Chondrocyte (in vitro differentiated cells): ENCODE measurements at regions not wholly inside any gene's neighbourhood (a gene's known extent, or its start where the extent isn't known, plus 50 kb on each side); places are given as distances from the start of the nearest gene placed in this dataset.

Experiments
- DNase-seq: peaks from one replicate; pipeline ENCODE4 v3.0.0; 2021; ENCODE audit warnings: mixed read lengths, low spot score
- H3K27ac Mint-ChIP-seq: one replicate; pipeline ENCODE4 v1.8.0; 2021; ENCODE audit warnings: mild to moderate bottlenecking, moderate library complexity, mixed read lengths; ENCODE audit not compliant: unreplicated experiment
- H3K27me3 Mint-ChIP-seq: 2 replicates; pipeline ENCODE4 v1.8.0; 2021; ENCODE audit warnings: low read depth, mixed read lengths
- H3K36me3 Mint-ChIP-seq: 2 replicates; pipeline ENCODE4 v1.8.0; 2021; ENCODE audit warnings: low read depth, mixed read lengths
- H3K4me1 Mint-ChIP-seq: 2 replicates; pipeline ENCODE4 v1.8.0; 2021; ENCODE audit warnings: low read depth, mild to moderate bottlenecking, mixed read lengths
- H3K4me3 Mint-ChIP-seq: one replicate; pipeline ENCODE4 v1.8.0; 2021; ENCODE audit warnings: mild to moderate bottlenecking, moderate library complexity, mixed read lengths; ENCODE audit not compliant: unreplicated experiment
- H3K9me3 Mint-ChIP-seq: 2 replicates; pipeline ENCODE4 v1.8.0; 2021; ENCODE audit warnings: low read depth, mixed read lengths
- CTCF ChIP-seq: fragments of 200-600 bp; sonication (generic); IDR thresholded peaks from 2 replicates; pipeline ENCODE4 v1.5.0; 2021; ENCODE audit warnings: antibody characterized with exemption, mild to moderate bottlenecking, moderate library complexity

- DNase-seq, result no peak
- H3K9me3 Mint-ChIP-seq, result no peaks in the 10 kb centered on the region
- peaks cover 14% of the 10 kb centered on the region for H3K27me3 Mint-ChIP-seq
- H3K4me1 Mint-ChIP-seq, result peaks cover 26% of the 10 kb centered on the region
- peak overlapping the region; percentile 70 for H3K4me3 Mint-ChIP-seq
- no peak for TF ChIP-seq CTCF
- H3K27ac Mint-ChIP-seq, result no peak overlapping the region
- H3K36me3 Mint-ChIP-seq, result no peaks in the 10 kb centered on the region
Observed at GRCh38 chr5:73234204-73234555, 61.2 kb downstream of the TMEM174 start.

GRCh38 chr5:73233461-73234203, 60.6 kb downstream of the TMEM174 start:
- Mint-ChIP-seq H3K36me3 (no peaks in the 10 kb centered on the region), H3K27me3 (peaks cover 14% of the 10 kb centered on the region), H3K9me3 (no peaks in the 10 kb centered on the region), H3K27ac (no peak overlapping the region), H3K4me1 (peaks cover 28% of the 10 kb centered on the region), H3K4me3 (peak overlapping the region; percentile 70)
- DNase-seq, result no peak
- TF ChIP-seq CTCF, result peak; percentile 51

- H3K4me1 Mint-ChIP-seq, result peaks cover 28% of the 10 kb centered on the region
Observed at GRCh38 chr5:73233053-73233460, 60.1 kb downstream of the TMEM174 start.

GRCh38 chr5:73232266-73233041, 59.5 kb downstream of the TMEM174 start:
- no peaks in the 10 kb centered on the region for H3K36me3 Mint-ChIP-seq
- no peak overlapping the region for H3K27ac Mint-ChIP-seq
- DNase-seq, result no peak
- no peaks in the 10 kb centered on the region for H3K9me3 Mint-ChIP-seq
- peaks cover 28% of the 10 kb centered on the region for H3K4me1 Mint-ChIP-seq
- no peak overlapping the region for H3K4me3 Mint-ChIP-seq
- peaks cover 11% of the 10 kb centered on the region for H3K27me3 Mint-ChIP-seq
- TF ChIP-seq CTCF, result no peak

More at GRCh38 chr5:73233053-73233460, 60.1 kb downstream of the TMEM174 start:
- Mint-ChIP-seq H3K27ac (no peak overlapping the region), H3K4me3 (no peak overlapping the region), H3K27me3 (peaks cover 14% of the 10 kb centered on the region), H3K9me3 (no peaks in the 10 kb centered on the region), H3K36me3 (no peaks in the 10 kb centered on the region)
- TF ChIP-seq CTCF, result no peak
- DNase-seq, result no peak

GRCh38 chr5:73231246-73231778, 58.3 kb downstream of the TMEM174 start:
- Mint-ChIP-seq H3K36me3 (no peaks in the 10 kb centered on the region), H3K27ac (no peak overlapping the region), H3K27me3 (peaks cover 10% of the 10 kb centered on the region), H3K9me3 (no peaks in the 10 kb centered on the region), H3K4me1 (peaks cover 28% of the 10 kb centered on the region), H3K4me3 (no peak overlapping the region)
- TF ChIP-seq CTCF, result no peak
- DNase-seq, result no peak
